H9 (cell line): ENCODE measurements at regions not wholly inside any gene's neighbourhood (a gene's known extent, or its start where the extent isn't known, plus 50 kb on each side); places are given as distances from the start of the nearest gene placed in this dataset.

ENCODE experiments used
- DNase-seq: peaks from one replicate; pipeline ENCODE4 v3.0.0-alpha.2; 2017
- H2AFZ ChIP-seq: one replicate; pipeline ENCODE4 v1.6.1; 2013; ENCODE audit warnings: mild to moderate bottlenecking, low read length, control low read depth, moderate library complexity
- H2AK5ac ChIP-seq: 2 replicates; pipeline ENCODE4 v1.6.1; 2013; ENCODE audit warnings: low read length, control low read depth, mixed read lengths; ENCODE audit not compliant: insufficient read length
- H2BK120ac ChIP-seq: one replicate; pipeline ENCODE4 v1.6.1; 2013; ENCODE audit warnings: low read depth, mild to moderate bottlenecking, low read length, control low read depth, inconsistent platforms; ENCODE audit not compliant: poor library complexity, severe bottlenecking
- H2BK12ac ChIP-seq: 2 replicates; pipeline ENCODE4 v1.6.1; 2013; ENCODE audit warnings: low read length, control low read depth, mixed read lengths, low read depth; ENCODE audit not compliant: insufficient read length
- H2BK15ac ChIP-seq: 2 replicates; pipeline ENCODE4 v1.6.1; 2013; ENCODE audit warnings: low read depth, low read length, control low read depth
- H2BK20ac ChIP-seq: one replicate; pipeline ENCODE4 v1.6.1; 2013; ENCODE audit warnings: low read depth, mild to moderate bottlenecking, low read length, control low read depth, inconsistent platforms; ENCODE audit not compliant: poor library complexity, severe bottlenecking
- H2BK5ac ChIP-seq: 2 replicates; pipeline ENCODE4 v1.6.1; 2013; ENCODE audit warnings: low read length, control low read depth, mixed read lengths; ENCODE audit not compliant: insufficient read length
- H3K14ac ChIP-seq: 2 replicates; pipeline ENCODE4 v1.6.1; 2013; ENCODE audit warnings: low read length, control low read depth; ENCODE audit not compliant: insufficient read depth
- H3K18ac ChIP-seq: 2 replicates; pipeline ENCODE4 v1.6.1; 2013; ENCODE audit warnings: low read depth, mild to moderate bottlenecking, mixed read lengths, low read length, control low read depth; ENCODE audit not compliant: insufficient read length
- H3K23ac ChIP-seq: 2 replicates; pipeline ENCODE4 v1.6.1; 2013; ENCODE audit warnings: low read length, control low read depth, mixed read lengths, low read depth; ENCODE audit not compliant: insufficient read length
- H3K23me2 ChIP-seq: 2 replicates; pipeline ENCODE4 v1.6.1; 2013; ENCODE audit warnings: low read depth, mild to moderate bottlenecking, mixed read lengths, low read length, control low read depth; ENCODE audit not compliant: insufficient read length, poor library complexity, severe bottlenecking
- H3K27ac ChIP-seq: 2 replicates; pipeline ENCODE4 v1.5.1; 2013; ENCODE audit warnings: low read length, control low read depth, mixed read lengths, low read depth; ENCODE audit not compliant: insufficient read length
- H3K27me3 ChIP-seq: 2 replicates; pipeline ENCODE4 v1.6.1; 2013; ENCODE audit warnings: low read length, control low read depth, inconsistent platforms; ENCODE audit not compliant: insufficient read depth
- H3K4ac ChIP-seq: 2 replicates; pipeline ENCODE4 v1.6.1; 2013; ENCODE audit warnings: low read depth, mild to moderate bottlenecking, control low read depth, inconsistent platforms, low read length, moderate library complexity
- H3K4me1 ChIP-seq: 2 replicates; pipeline ENCODE4 v1.6.1; 2013; ENCODE audit warnings: low read length, control low read depth, inconsistent platforms; ENCODE audit not compliant: insufficient read depth
- H3K4me2 ChIP-seq: 2 replicates; pipeline ENCODE4 v1.6.1; 2013; ENCODE audit warnings: low read length, control low read depth, mixed read lengths; ENCODE audit not compliant: insufficient read length, insufficient read depth
- H3K56ac ChIP-seq: 2 replicates; pipeline ENCODE4 v1.6.1; 2013; ENCODE audit warnings: low read depth, mild to moderate bottlenecking, mixed read lengths, low read length, control low read depth; ENCODE audit not compliant: insufficient read length
- H3K79me1 ChIP-seq: 2 replicates; pipeline ENCODE4 v1.6.1; 2013; ENCODE audit warnings: low read depth, mild to moderate bottlenecking, moderate library complexity, low read length, control low read depth, inconsistent platforms; ENCODE audit not compliant: insufficient read depth, poor library complexity, severe bottlenecking
- H3K79me2 ChIP-seq: 2 replicates; pipeline ENCODE4 v1.6.1; 2013; ENCODE audit warnings: low read length, control low read depth, inconsistent platforms; ENCODE audit not compliant: insufficient read depth
- H3K9ac ChIP-seq: 2 replicates; pipeline ENCODE4 v1.6.1; 2013; ENCODE audit warnings: low read length, control low read depth, mixed read lengths; ENCODE audit not compliant: insufficient read length; ENCODE audit errors: extremely low read depth
- H3K9me3 ChIP-seq: one replicate; pipeline ENCODE4 v1.6.1; 2013; ENCODE audit warnings: low read depth, low read length, inconsistent platforms; ENCODE audit not compliant: control insufficient read depth
- H3T11ph ChIP-seq: one replicate; pipeline ENCODE4 v1.6.1; 2013; ENCODE audit warnings: mild to moderate bottlenecking, low read length, control low read depth, inconsistent platforms
- H4K20me1 ChIP-seq: one replicate; pipeline ENCODE4 v1.6.1; 2013; ENCODE audit not compliant: control insufficient read depth, insufficient read length, insufficient read depth
- H4K5ac ChIP-seq: 2 replicates; pipeline ENCODE4 v1.6.1; 2013; ENCODE audit warnings: low read depth, mild to moderate bottlenecking, mixed read lengths, low read length, control low read depth; ENCODE audit not compliant: insufficient read length
- H4K8ac ChIP-seq: replicated peaks from 2 replicates; pipeline ENCODE4 v1.6.1; 2013; ENCODE audit warnings: low read length, control low read depth, mixed read lengths, low read depth; ENCODE audit not compliant: insufficient read length
- H4K91ac ChIP-seq: 2 replicates; pipeline ENCODE4 v1.6.1; 2013; ENCODE audit warnings: low read depth, mild to moderate bottlenecking, moderate library complexity, mixed read lengths, low read length, control low read depth; ENCODE audit not compliant: insufficient read length
- H3K27ac Mint-ChIP-seq, 3 experiments: 2 replicates in 2 of 3; 3 replicates in 1 of 3; pipeline ENCODE4 v1.8.0; 2020 to 2021; ENCODE audit warnings: mixed read lengths in 3 of 3, mild to moderate bottlenecking in 1 of 3, moderate library complexity in 1 of 3
- H3K27me3 Mint-ChIP-seq: 2 replicates; pipeline ENCODE4 v1.8.0; 2021; ENCODE audit warnings: low read depth, mild to moderate bottlenecking, moderate library complexity, mixed read lengths
- H3K36me3 Mint-ChIP-seq, 3 experiments: 2 replicates in 2 of 3; 3 replicates in 1 of 3; pipeline ENCODE4 v1.8.0; 2020 to 2021; ENCODE audit warnings: low read depth in 3 of 3, mixed read lengths in 3 of 3; ENCODE audit not compliant: insufficient read depth in 1 of 3
- H3K4me1 Mint-ChIP-seq, 2 experiments: 2 replicates each; pipeline ENCODE4 v1.8.0; 2020; ENCODE audit warnings: mixed read lengths in 2 of 2
- H3K4me3 Mint-ChIP-seq, 2 experiments: 2 replicates in 1 of 2; 3 replicates in 1 of 2; pipeline ENCODE4 v1.8.0; 2020 to 2021; ENCODE audit warnings: mild to moderate bottlenecking in 2 of 2, mixed read lengths in 2 of 2, moderate library complexity in 1 of 2
- H3K9me3 Mint-ChIP-seq, 2 experiments: 2 replicates in 1 of 2; 3 replicates in 1 of 2; pipeline ENCODE4 v1.8.0; 2020; ENCODE audit warnings: mild to moderate bottlenecking in 2 of 2, mixed read lengths in 2 of 2, moderate library complexity in 1 of 2
- WGBS: extraction: QIAGEN DNeasy Blood & Tissue Kit; methylation state at CpG from one replicate; pipeline ENCODE4 v1.1.7; 2013; ENCODE audit warnings: missing lambda C conversion rate, low lambda C conversion rate, mixed read lengths; ENCODE audit not compliant: insufficient read length; ENCODE audit errors: extremely low coverage; 5-methylcytosine and 5-hydroxymethylcytosine counted together
- TF ChIP-seq, protein P1 (sequence below): fragments of 200-600 bp; sonication (generic); conservative IDR thresholded peaks from 3 replicates; pipeline ENCODE4 v1.8.0; 2021; ENCODE audit warnings: antibody characterized with exemption, mild to moderate bottlenecking

DNA sequence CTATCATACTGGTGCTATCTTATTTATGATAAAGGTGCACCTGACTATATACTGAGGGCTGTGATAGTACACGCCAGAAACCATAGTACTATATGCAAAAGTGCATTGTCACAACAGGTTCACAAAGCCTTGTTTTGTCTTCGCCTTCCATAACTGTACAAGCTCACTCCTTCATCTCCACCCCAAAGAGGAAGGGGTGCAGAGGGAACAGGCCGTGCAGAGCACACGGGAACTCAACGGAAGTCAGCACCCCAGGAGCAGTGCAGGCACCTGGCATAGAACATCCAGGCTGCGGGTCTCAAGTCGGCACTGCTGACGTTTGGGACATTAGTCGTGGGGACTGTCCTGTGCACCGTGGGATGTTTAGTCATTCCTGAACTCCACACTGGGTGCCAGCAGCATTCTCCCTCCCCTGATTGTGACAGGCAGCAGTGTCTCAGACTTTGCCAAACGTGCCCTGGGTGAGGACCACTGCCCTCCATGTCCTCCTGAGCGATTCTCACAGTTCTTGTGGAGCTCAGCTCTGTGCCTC is 99.7 kb downstream of the PXDC1 start:
- Histone ChIP-seq H2BK15ac (no peak overlapping the region), H3K4me2 (no peak overlapping the region), H3K56ac (no peak overlapping the region), H3K9ac (no peak overlapping the region), H3K23ac (no peak overlapping the region), H4K8ac (no peak overlapping the region), H3K27me3 (no peaks in the 10 kb centered on the region), H4K91ac (no peak overlapping the region), H2BK120ac (no peak overlapping the region), H3K14ac (no peak overlapping the region), H2BK5ac (no peak overlapping the region), H3K23me2 (no peaks in the 10 kb centered on the region), H2AFZ (no peak overlapping the region), H4K20me1 (no peaks in the 10 kb centered on the region), H2BK12ac (no peak overlapping the region), H2BK20ac (no peak overlapping the region), H3K79me2 (no peaks in the 10 kb centered on the region), H3K4ac (no peak overlapping the region), H3K18ac (no peak overlapping the region), H3K79me1 (no peaks in the 10 kb centered on the region), H3K9me3 (no peaks in the 10 kb centered on the region), H4K5ac (no peak overlapping the region), H3K4me1 (no peaks in the 10 kb centered on the region), H3K27ac (no peak overlapping the region), H2AK5ac (no peak overlapping the region), H3T11ph (no peak overlapping the region)
- Mint-ChIP-seq H3K27me3 (peaks cover 2% of the 10 kb centered on the region), H3K4me3 (no peak overlapping the region), H3K9me3 (no peaks in the 10 kb centered on the region; a peak in 1 of 5 replicates), H3K27ac (no peak overlapping the region), H3K36me3 (no peaks in the 10 kb centered on the region), H3K4me1 (no peaks in the 10 kb centered on the region)
- WGBS, result no CpG with 5 or more reads among the region's 12 CpGs
- TF ChIP-seq, protein P1, sequence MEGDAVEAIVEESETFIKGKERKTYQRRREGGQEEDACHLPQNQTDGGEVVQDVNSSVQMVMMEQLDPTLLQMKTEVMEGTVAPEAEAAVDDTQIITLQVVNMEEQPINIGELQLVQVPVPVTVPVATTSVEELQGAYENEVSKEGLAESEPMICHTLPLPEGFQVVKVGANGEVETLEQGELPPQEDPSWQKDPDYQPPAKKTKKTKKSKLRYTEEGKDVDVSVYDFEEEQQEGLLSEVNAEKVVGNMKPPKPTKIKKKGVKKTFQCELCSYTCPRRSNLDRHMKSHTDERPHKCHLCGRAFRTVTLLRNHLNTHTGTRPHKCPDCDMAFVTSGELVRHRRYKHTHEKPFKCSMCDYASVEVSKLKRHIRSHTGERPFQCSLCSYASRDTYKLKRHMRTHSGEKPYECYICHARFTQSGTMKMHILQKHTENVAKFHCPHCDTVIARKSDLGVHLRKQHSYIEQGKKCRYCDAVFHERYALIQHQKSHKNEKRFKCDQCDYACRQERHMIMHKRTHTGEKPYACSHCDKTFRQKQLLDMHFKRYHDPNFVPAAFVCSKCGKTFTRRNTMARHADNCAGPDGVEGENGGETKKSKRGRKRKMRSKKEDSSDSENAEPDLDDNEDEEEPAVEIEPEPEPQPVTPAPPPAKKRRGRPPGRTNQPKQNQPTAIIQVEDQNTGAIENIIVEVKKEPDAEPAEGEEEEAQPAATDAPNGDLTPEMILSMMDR, result no peak
- no peak for DNase-seq
